Gastroesophageal sphincter (tissue), 3 donors: ENCODE measurements at regions not wholly inside any gene's neighbourhood (a gene's known extent, or its start where the extent isn't known, plus 50 kb on each side); places are given as distances from the start of the nearest gene placed in this dataset.

Source experiments
- CTCF ChIP-seq, 4 experiments: fragments of 200-600 bp in 2 of 4; fragments of 450-650 bp in 2 of 4; sonication (generic) in 1 of 4; IDR thresholded peaks; one replicate each; pipeline ENCODE4 v1.5.1; 2017 to 2019; ENCODE audit warnings: antibody characterized with exemption in 4 of 4, mild to moderate bottlenecking in 2 of 4, moderate library complexity in 2 of 4
- POLR2AphosphoS5 ChIP-seq: sonication (generic); formaldehyde crosslinking; IDR thresholded peaks from one replicate; pipeline ENCODE4 v1.6.1; 2017; ENCODE audit warnings: antibody characterized with exemption

GRCh38 chr16:52070341-52071057, 476.4 kb downstream of the TOX3 start:
- no peak for TF ChIP-seq CTCF (IDR thresholded peaks at IDR 0.05)
- TF ChIP-seq POLR2AphosphoS5 = no peak
